Liver (tissue), 8 donors: ENCODE measurements at regions not wholly inside any gene's neighbourhood (a gene's known extent, or its start where the extent isn't known, plus 50 kb on each side); places are given as distances from the start of the nearest gene placed in this dataset.

Experiments used
- DNase-seq: peaks from one replicate; pipeline ENCODE4 v3.0.0-alpha.2; 2017; ENCODE audit warnings: low spot score
- H3K27ac ChIP-seq, 2 donors: one replicate each; pipeline ENCODE4 v1.7.0; 2013; ENCODE audit warnings: inconsistent platforms in 2 of 2, low read length in 2 of 2, control low read depth in 1 of 2, low read depth in 1 of 2, mild to moderate bottlenecking in 1 of 2
- H3K27me3 ChIP-seq, 4 donors: one replicate each; pipeline versions ENCODE4 v1.6.1 to v1.7.0; 2013; ENCODE audit warnings: low read length in 3 of 4, inconsistent platforms in 1 of 4, mild to moderate bottlenecking in 1 of 4, moderate library complexity in 1 of 4; ENCODE audit not compliant: control insufficient read depth in 4 of 4, insufficient read depth in 4 of 4
- H3K36me3 ChIP-seq, 4 donors: one replicate each; pipeline versions ENCODE4 v1.6.1 to v1.7.0; 2013; ENCODE audit warnings: low read length in 3 of 4, mild to moderate bottlenecking in 3 of 4, low read depth in 1 of 4, moderate library complexity in 1 of 4; ENCODE audit not compliant: control insufficient read depth in 4 of 4, insufficient read depth in 3 of 4
- H3K4me1 ChIP-seq, 4 donors: one replicate each; pipeline versions ENCODE4 v1.6.1 to v1.7.0; 2013; ENCODE audit warnings: low read length in 3 of 4, mild to moderate bottlenecking in 3 of 4, moderate library complexity in 1 of 4; ENCODE audit not compliant: control insufficient read depth in 4 of 4, insufficient read depth in 4 of 4
- H3K4me3 ChIP-seq, 3 donors: one replicate each; pipeline versions ENCODE4 v1.6.1 to v1.7.0; 2013; ENCODE audit warnings: low read length in 3 of 3, control low read depth in 1 of 3, low read depth in 1 of 3, mild to moderate bottlenecking in 1 of 3
- H3K9ac ChIP-seq, 2 donors: one replicate each; pipeline ENCODE4 v1.7.0; 2013; ENCODE audit warnings: low read length in 2 of 2, mild to moderate bottlenecking in 2 of 2, moderate library complexity in 2 of 2, control low read depth in 1 of 2, low read depth in 1 of 2
- H3K9me3 ChIP-seq, 4 donors: one replicate each; pipeline versions ENCODE4 v1.6.1 to v1.7.0; 2013; ENCODE audit warnings: low read length in 3 of 4; ENCODE audit not compliant: control insufficient read depth in 4 of 4
- EGR1 ChIP-seq, 2 donors: IDR thresholded peaks; 2 replicates each; pipeline ENCODE4 v1.6.1; 2016 to 2018; ENCODE audit warnings: antibody characterized with exemption in 2 of 2, low read depth in 2 of 2
- FOXA1 ChIP-seq: IDR thresholded peaks from 2 replicates; pipeline ENCODE4 v1.6.1; 2016; ENCODE audit warnings: antibody characterized with exemption
- FOXA2 ChIP-seq: IDR thresholded peaks from 2 replicates; pipeline ENCODE4 v1.6.1; 2016; ENCODE audit warnings: antibody characterized with exemption
- HNF4A ChIP-seq, 2 donors: conservative IDR thresholded peaks; 2 replicates each; pipeline ENCODE4 v1.6.1; 2016; ENCODE audit warnings: antibody characterized with exemption in 2 of 2, mild to moderate bottlenecking in 2 of 2
- HNF4G ChIP-seq: IDR thresholded peaks from 2 replicates; pipeline ENCODE4 v1.6.1; 2016; ENCODE audit warnings: antibody characterized with exemption
- JUND ChIP-seq, 2 donors: IDR thresholded peaks; 2 replicates each; pipeline ENCODE4 v1.6.1; 2016; ENCODE audit warnings: antibody characterized with exemption in 2 of 2
- MAX ChIP-seq: IDR thresholded peaks from 2 replicates; pipeline ENCODE4 v1.6.1; 2016; ENCODE audit warnings: antibody characterized with exemption
- NR2F2 ChIP-seq: IDR thresholded peaks from 2 replicates; pipeline ENCODE4 v1.6.1; 2016; ENCODE audit warnings: antibody characterized with exemption
- RAD21 ChIP-seq, 2 donors: IDR thresholded peaks; 2 replicates each; pipeline ENCODE4 v1.6.1; 2016; ENCODE audit warnings: antibody characterized with exemption in 2 of 2, mild to moderate bottlenecking in 2 of 2
- RXRA ChIP-seq, 2 donors: IDR thresholded peaks; 2 replicates each; pipeline ENCODE4 v1.6.1; 2017 to 2018; ENCODE audit warnings: antibody characterized with exemption in 2 of 2, mild to moderate bottlenecking in 1 of 2
- SP1 ChIP-seq: IDR thresholded peaks from 2 replicates; pipeline ENCODE4 v1.6.1; 2018; ENCODE audit warnings: antibody characterized with exemption, mild to moderate bottlenecking
- TAF1 ChIP-seq: conservative IDR thresholded peaks from 2 replicates; pipeline ENCODE4 v1.6.1; 2016; ENCODE audit warnings: antibody characterized with exemption, mild to moderate bottlenecking
- whole genome bisulfite sequencing: extraction: QIAGEN DNeasy Blood & Tissue Kit; methylation state at CpG from one replicate; pipeline ENCODE4 v1.1.7; 2013; 5-methylcytosine and 5-hydroxymethylcytosine counted together
- TF ChIP-seq, protein P1 (sequence below): IDR thresholded peaks from 2 replicates; pipeline ENCODE4 v1.6.1; 2016; ENCODE audit warnings: antibody characterized with exemption, mild to moderate bottlenecking
- TF ChIP-seq, protein P2 (sequence below): IDR thresholded peaks from 2 replicates; pipeline ENCODE4 v1.6.1; 2016; ENCODE audit warnings: antibody characterized with exemption
- TF ChIP-seq, protein P3 (sequence below): fragments of 150-350 bp; IDR thresholded peaks from 2 replicates; pipeline ENCODE4 v1.5.1; 2017; ENCODE audit warnings: improper control_type of control experiment, low read depth, low read length; ENCODE audit not compliant: missing input control
- TF ChIP-seq, protein P4 (sequence below): IDR thresholded peaks from 2 replicates; pipeline ENCODE4 v1.6.1; 2016; ENCODE audit warnings: antibody characterized with exemption
- donor health status: healthy.
- donor health status: healthy.
- donor health status: healthy.
- donor health status: healthy.
- donor health status: healthy.

- no peaks in the 10 kb centered on the region for H3K4me1 ChIP-seq
- H3K27me3 ChIP-seq: no peaks in the 10 kb centered on the region
- H3K4me3 ChIP-seq: no peak overlapping the region
- no peaks in the 10 kb centered on the region for H3K36me3 ChIP-seq
- peaks cover 0 to 3% (median 1%) of the 10 kb centered on the region in 4 donors for H3K9me3 ChIP-seq
- TF ChIP-seq RAD21 (IDR thresholded peaks at IDR 0.05) (no peak), RXRA (IDR thresholded peaks at IDR 0.05) (no peak), TAF1 (no peak), FOXA2 (no peak), MAX (no peak)
- no peak for DNase-seq
- WGBS: 59% methylated on average over 5 of the region's 5 CpGs
- H3K9ac ChIP-seq: no peak overlapping the region
- H3K27ac ChIP-seq: no peak overlapping the region
These were observed 713.8 kb upstream of the RBFOX1 start for GRCh38 chr16:6618874-6619273.

- 50% methylated on average over 6 of the region's 6 CpGs for WGBS
These were observed 715.9 kb upstream of the RBFOX1 start for GRCh38 chr16:6616746-6617145.

More at GRCh38 chr16:6616746-6617145, 715.9 kb upstream of the RBFOX1 start:
- Histone ChIP-seq H3K9ac (no peak overlapping the region), H3K27ac (no peak overlapping the region), H3K27me3 (no peaks in the 10 kb centered on the region), H3K4me1 (no peaks in the 10 kb centered on the region), H3K9me3 (peaks cover 0 to 3% (median 1%) of the 10 kb centered on the region in 4 donors), H3K4me3 (no peak overlapping the region), H3K36me3 (no peaks in the 10 kb centered on the region)
- TF ChIP-seq RAD21 (IDR thresholded peaks at IDR 0.05): no peak
- no peak for TF ChIP-seq MAX
- no peak for TF ChIP-seq TAF1
- TF ChIP-seq, protein P1, sequence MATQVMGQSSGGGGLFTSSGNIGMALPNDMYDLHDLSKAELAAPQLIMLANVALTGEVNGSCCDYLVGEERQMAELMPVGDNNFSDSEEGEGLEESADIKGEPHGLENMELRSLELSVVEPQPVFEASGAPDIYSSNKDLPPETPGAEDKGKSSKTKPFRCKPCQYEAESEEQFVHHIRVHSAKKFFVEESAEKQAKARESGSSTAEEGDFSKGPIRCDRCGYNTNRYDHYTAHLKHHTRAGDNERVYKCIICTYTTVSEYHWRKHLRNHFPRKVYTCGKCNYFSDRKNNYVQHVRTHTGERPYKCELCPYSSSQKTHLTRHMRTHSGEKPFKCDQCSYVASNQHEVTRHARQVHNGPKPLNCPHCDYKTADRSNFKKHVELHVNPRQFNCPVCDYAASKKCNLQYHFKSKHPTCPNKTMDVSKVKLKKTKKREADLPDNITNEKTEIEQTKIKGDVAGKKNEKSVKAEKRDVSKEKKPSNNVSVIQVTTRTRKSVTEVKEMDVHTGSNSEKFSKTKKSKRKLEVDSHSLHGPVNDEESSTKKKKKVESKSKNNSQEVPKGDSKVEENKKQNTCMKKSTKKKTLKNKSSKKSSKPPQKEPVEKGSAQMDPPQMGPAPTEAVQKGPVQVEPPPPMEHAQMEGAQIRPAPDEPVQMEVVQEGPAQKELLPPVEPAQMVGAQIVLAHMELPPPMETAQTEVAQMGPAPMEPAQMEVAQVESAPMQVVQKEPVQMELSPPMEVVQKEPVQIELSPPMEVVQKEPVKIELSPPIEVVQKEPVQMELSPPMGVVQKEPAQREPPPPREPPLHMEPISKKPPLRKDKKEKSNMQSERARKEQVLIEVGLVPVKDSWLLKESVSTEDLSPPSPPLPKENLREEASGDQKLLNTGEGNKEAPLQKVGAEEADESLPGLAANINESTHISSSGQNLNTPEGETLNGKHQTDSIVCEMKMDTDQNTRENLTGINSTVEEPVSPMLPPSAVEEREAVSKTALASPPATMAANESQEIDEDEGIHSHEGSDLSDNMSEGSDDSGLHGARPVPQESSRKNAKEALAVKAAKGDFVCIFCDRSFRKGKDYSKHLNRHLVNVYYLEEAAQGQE: no peak
- TF ChIP-seq SP1: no peak
- TF ChIP-seq JUND (IDR thresholded peaks at IDR 0.05): no peak
- TF ChIP-seq HNF4G: no peak
- TF ChIP-seq RXRA (IDR thresholded peaks at IDR 0.05): no peak
- TF ChIP-seq EGR1 (IDR thresholded peaks at IDR 0.05; ENCODE audit: low read depth in 2 of 2): no peak
- no peak for TF ChIP-seq NR2F2
- TF ChIP-seq FOXA1: no peak
- TF ChIP-seq, protein P2, sequence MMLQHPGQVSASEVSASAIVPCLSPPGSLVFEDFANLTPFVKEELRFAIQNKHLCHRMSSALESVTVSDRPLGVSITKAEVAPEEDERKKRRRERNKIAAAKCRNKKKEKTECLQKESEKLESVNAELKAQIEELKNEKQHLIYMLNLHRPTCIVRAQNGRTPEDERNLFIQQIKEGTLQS: no peak
- TF ChIP-seq FOXA2: no peak
- no peak for TF ChIP-seq HNF4A (conservative IDR thresholded peaks at IDR 0.05)
- TF ChIP-seq, protein P3, sequence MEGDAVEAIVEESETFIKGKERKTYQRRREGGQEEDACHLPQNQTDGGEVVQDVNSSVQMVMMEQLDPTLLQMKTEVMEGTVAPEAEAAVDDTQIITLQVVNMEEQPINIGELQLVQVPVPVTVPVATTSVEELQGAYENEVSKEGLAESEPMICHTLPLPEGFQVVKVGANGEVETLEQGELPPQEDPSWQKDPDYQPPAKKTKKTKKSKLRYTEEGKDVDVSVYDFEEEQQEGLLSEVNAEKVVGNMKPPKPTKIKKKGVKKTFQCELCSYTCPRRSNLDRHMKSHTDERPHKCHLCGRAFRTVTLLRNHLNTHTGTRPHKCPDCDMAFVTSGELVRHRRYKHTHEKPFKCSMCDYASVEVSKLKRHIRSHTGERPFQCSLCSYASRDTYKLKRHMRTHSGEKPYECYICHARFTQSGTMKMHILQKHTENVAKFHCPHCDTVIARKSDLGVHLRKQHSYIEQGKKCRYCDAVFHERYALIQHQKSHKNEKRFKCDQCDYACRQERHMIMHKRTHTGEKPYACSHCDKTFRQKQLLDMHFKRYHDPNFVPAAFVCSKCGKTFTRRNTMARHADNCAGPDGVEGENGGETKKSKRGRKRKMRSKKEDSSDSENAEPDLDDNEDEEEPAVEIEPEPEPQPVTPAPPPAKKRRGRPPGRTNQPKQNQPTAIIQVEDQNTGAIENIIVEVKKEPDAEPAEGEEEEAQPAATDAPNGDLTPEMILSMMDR: no peak
- TF ChIP-seq, protein P4, sequence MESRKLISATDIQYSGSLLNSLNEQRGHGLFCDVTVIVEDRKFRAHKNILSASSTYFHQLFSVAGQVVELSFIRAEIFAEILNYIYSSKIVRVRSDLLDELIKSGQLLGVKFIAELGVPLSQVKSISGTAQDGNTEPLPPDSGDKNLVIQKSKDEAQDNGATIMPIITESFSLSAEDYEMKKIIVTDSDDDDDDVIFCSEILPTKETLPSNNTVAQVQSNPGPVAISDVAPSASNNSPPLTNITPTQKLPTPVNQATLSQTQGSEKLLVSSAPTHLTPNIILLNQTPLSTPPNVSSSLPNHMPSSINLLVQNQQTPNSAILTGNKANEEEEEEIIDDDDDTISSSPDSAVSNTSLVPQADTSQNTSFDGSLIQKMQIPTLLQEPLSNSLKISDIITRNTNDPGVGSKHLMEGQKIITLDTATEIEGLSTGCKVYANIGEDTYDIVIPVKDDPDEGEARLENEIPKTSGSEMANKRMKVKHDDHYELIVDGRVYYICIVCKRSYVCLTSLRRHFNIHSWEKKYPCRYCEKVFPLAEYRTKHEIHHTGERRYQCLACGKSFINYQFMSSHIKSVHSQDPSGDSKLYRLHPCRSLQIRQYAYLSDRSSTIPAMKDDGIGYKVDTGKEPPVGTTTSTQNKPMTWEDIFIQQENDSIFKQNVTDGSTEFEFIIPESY: no peak
- no peak for DNase-seq
